SU-DHL-6 (cell line): ENCODE measurements at regions not wholly inside any gene's neighbourhood (a gene's known extent, or its start where the extent isn't known, plus 50 kb on each side); places are given as distances from the start of the nearest gene placed in this dataset.

Experiments
- CTCF ChIP-seq: fragments of 200-600 bp; sonication (generic); IDR thresholded peaks from one replicate; pipeline ENCODE4 v1.5.1; 2017; ENCODE audit warnings: antibody characterized with exemption, mild to moderate bottlenecking, low read length, moderate library complexity; ENCODE audit not compliant: insufficient read depth, poor library complexity, severe bottlenecking
- EZH2phosphoT487 ChIP-seq: fragments of 200-600 bp; sonication (generic), shearing (Covaris generic); conservative IDR thresholded peaks from 2 replicates; pipeline ENCODE4 v1.6.1; 2018; ENCODE audit warnings: mild to moderate bottlenecking, antibody characterized with exemption, low read length, moderate library complexity, mixed read lengths

- TF ChIP-seq CTCF (no peak), EZH2phosphoT487 (no peak)
Measured at GRCh38 chr1:63112155-63112900, 210.0 kb upstream of the FOXD3 start.
